ENCODE measurements at regions not wholly inside any gene's neighbourhood (a gene's known extent, or its start where the extent isn't known, plus 50 kb on each side); places are given as distances from the start of the nearest gene placed in this dataset.

DNA sequence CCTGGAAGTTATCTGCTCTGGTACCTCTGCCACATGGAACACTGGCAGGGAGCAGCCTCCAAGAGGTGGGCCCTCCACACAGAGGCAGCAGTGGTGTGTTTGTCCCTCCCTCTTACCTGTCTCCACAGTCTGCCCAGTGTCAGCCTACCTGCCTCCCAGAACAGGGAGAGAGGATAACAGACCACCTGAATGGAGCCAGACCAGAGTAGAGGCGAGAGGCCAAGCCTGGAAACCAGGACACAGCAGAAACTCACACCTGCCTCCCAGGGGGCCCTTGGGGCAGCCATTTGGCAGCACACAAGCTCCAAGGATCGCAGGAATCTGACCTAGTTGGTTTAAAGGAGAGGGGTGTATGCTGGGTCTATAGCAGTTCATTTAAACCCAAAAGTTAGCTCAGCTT, 100.2 kb upstream of the ZNF366 start:
- H3K9me2 ChIP-seq: no peaks in the 10 kb centered on the region
- H3K27ac ChIP-seq (ENCODE audit: low read depth in 2 of 2, low read length in 1 of 2): peak overlapping the region in 1 of 2 experiments; percentile 96; a peak in 2 of 4 replicates
- CTCF ChIA-PET: interaction anchor here (0.9 to 7.0 kb wide), 9 partner anchors 12 to 242 kb away, joined by 3 to 76 read pairs (median 4); partner anchors contain the start of gene TNPO1
- H3K9me3 ChIP-seq: no peaks in the 10 kb centered on the region
- WGBS (ENCODE audit: low lambda C conversion rate): 100% methylated on average over 1 of the region's 2 CpGs
- H3K27me3 ChIP-seq (ENCODE audit: insufficient read depth): no peaks in the 10 kb centered on the region
- H3F3A ChIP-seq (replicated peaks; ENCODE audit: insufficient read depth): no peaks in the 10 kb centered on the region
- H3K36me3 ChIP-seq (replicated peaks in 1 of 2; ENCODE audit: control insufficient read depth in 1 of 2, insufficient read depth in 2 of 2, low read length in 1 of 2): no peaks in the 10 kb centered on the region
- H2AFZ ChIP-seq (ENCODE audit: low read depth): no peak overlapping the region
- H3K4me1 ChIP-seq (ENCODE audit: control insufficient read depth in 1 of 2, insufficient read depth in 2 of 2, low read depth in 1 of 2, low read length in 1 of 2): peaks cover 0 to 28% of the 10 kb centered on the region in 2 experiments; a peak in 2 of 4 replicates
- no peak overlapping the region for H3K4me2 ChIP-seq
- no peak overlapping the region for H3K4me3 ChIP-seq (ENCODE audit: low read depth in 2 of 2, low read length in 1 of 2)
- TF ChIP-seq RXRA (IDR thresholded peaks at IDR 0.05; ENCODE audit: borderline replicate concordance, low read depth): no peak
- no peak for TF ChIP-seq FOXM1 (IDR thresholded peaks at IDR 0.05; ENCODE audit: low read depth)
- TF ChIP-seq NRF1 (IDR thresholded peaks at IDR 0.05; ENCODE audit: low read depth, low read length): no peak
- TF ChIP-seq GATA2 (CRISPR knock-in tag; IDR thresholded peaks at IDR 0.05): no peak
- TF ChIP-seq, protein P1, sequence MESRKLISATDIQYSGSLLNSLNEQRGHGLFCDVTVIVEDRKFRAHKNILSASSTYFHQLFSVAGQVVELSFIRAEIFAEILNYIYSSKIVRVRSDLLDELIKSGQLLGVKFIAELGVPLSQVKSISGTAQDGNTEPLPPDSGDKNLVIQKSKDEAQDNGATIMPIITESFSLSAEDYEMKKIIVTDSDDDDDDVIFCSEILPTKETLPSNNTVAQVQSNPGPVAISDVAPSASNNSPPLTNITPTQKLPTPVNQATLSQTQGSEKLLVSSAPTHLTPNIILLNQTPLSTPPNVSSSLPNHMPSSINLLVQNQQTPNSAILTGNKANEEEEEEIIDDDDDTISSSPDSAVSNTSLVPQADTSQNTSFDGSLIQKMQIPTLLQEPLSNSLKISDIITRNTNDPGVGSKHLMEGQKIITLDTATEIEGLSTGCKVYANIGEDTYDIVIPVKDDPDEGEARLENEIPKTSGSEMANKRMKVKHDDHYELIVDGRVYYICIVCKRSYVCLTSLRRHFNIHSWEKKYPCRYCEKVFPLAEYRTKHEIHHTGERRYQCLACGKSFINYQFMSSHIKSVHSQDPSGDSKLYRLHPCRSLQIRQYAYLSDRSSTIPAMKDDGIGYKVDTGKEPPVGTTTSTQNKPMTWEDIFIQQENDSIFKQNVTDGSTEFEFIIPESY (IDR thresholded peaks at IDR 0.05; ENCODE audit: borderline replicate concordance, low read depth): no peak
- TF ChIP-seq EZH2phosphoT487 (IDR thresholded peaks at IDR 0.05; ENCODE audit: borderline replicate concordance, low read depth): no peak
- no peak for TF ChIP-seq FOXJ3 (CRISPR knock-in tag; IDR thresholded peaks at IDR 0.05)
- no peak for TF ChIP-seq RCOR1 (IDR thresholded peaks at IDR 0.05; ENCODE audit: low read length)
- no peak for TF ChIP-seq NFIC (IDR thresholded peaks at IDR 0.05; ENCODE audit: borderline replicate concordance)
- TF ChIP-seq, protein P2, sequence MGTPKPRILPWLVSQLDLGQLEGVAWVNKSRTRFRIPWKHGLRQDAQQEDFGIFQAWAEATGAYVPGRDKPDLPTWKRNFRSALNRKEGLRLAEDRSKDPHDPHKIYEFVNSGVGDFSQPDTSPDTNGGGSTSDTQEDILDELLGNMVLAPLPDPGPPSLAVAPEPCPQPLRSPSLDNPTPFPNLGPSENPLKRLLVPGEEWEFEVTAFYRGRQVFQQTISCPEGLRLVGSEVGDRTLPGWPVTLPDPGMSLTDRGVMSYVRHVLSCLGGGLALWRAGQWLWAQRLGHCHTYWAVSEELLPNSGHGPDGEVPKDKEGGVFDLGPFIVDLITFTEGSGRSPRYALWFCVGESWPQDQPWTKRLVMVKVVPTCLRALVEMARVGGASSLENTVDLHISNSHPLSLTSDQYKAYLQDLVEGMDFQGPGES (IDR thresholded peaks at IDR 0.05; ENCODE audit: low read depth, low read length): no peak
- TF ChIP-seq, protein P3, sequence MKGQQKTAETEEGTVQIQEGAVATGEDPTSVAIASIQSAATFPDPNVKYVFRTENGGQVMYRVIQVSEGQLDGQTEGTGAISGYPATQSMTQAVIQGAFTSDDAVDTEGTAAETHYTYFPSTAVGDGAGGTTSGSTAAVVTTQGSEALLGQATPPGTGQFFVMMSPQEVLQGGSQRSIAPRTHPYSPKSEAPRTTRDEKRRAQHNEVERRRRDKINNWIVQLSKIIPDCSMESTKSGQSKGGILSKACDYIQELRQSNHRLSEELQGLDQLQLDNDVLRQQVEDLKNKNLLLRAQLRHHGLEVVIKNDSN (IDR thresholded peaks at IDR 0.05; ENCODE audit: borderline replicate concordance, low read depth): no peak
- TF ChIP-seq POLR2AphosphoS5 (IDR thresholded peaks at IDR 0.05; ENCODE audit: low read depth, low read length): no peak
- no peak for TF ChIP-seq MXI1 (IDR thresholded peaks at IDR 0.05; ENCODE audit: low read depth, low read length)
- TF ChIP-seq SIN3A (IDR thresholded peaks at IDR 0.05; ENCODE audit: borderline replicate concordance, low read depth, low read length): no peak
- TF ChIP-seq EP300 (IDR thresholded peaks at IDR 0.05; ENCODE audit: borderline replicate concordance in 1 of 2, low read depth in 1 of 2, low read length in 1 of 2): no peak
- TF ChIP-seq RFX5 (IDR thresholded peaks at IDR 0.05; ENCODE audit: low read length): no peak
- TF ChIP-seq, protein P4, sequence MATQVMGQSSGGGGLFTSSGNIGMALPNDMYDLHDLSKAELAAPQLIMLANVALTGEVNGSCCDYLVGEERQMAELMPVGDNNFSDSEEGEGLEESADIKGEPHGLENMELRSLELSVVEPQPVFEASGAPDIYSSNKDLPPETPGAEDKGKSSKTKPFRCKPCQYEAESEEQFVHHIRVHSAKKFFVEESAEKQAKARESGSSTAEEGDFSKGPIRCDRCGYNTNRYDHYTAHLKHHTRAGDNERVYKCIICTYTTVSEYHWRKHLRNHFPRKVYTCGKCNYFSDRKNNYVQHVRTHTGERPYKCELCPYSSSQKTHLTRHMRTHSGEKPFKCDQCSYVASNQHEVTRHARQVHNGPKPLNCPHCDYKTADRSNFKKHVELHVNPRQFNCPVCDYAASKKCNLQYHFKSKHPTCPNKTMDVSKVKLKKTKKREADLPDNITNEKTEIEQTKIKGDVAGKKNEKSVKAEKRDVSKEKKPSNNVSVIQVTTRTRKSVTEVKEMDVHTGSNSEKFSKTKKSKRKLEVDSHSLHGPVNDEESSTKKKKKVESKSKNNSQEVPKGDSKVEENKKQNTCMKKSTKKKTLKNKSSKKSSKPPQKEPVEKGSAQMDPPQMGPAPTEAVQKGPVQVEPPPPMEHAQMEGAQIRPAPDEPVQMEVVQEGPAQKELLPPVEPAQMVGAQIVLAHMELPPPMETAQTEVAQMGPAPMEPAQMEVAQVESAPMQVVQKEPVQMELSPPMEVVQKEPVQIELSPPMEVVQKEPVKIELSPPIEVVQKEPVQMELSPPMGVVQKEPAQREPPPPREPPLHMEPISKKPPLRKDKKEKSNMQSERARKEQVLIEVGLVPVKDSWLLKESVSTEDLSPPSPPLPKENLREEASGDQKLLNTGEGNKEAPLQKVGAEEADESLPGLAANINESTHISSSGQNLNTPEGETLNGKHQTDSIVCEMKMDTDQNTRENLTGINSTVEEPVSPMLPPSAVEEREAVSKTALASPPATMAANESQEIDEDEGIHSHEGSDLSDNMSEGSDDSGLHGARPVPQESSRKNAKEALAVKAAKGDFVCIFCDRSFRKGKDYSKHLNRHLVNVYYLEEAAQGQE (IDR thresholded peaks at IDR 0.05; ENCODE audit: low read depth, low read length): no peak
- TF ChIP-seq TCF12 (IDR thresholded peaks at IDR 0.05): no peak
- POLR2A ChIA-PET: no interaction called here
- H3K79me2 ChIP-seq (ENCODE audit: insufficient read depth): no peaks in the 10 kb centered on the region
- DNase-seq: no peak
- H4K20me1 ChIP-seq (ENCODE audit: insufficient read depth): no peaks in the 10 kb centered on the region
- H3K9ac ChIP-seq: no peak overlapping the region
